H1 (cell line): ENCODE measurements at regions not wholly inside any gene's neighbourhood (a gene's known extent, or its start where the extent isn't known, plus 50 kb on each side); places are given as distances from the start of the nearest gene placed in this dataset.

Source experiments
- ATF2 ChIP-seq: IDR thresholded peaks from 2 replicates; pipeline ENCODE4 v1.6.1; 2012; ENCODE audit warnings: low read length, inconsistent platforms
- BRCA1 ChIP-seq: IDR thresholded peaks from 2 replicates; pipeline ENCODE4 v1.6.1; 2012; ENCODE audit warnings: low read depth, low read length, improper control_type of control experiment
- CBX5 ChIP-seq: fragments of 300-800, 300-1000 bp; sonication (generic); IDR thresholded peaks from 2 replicates; pipeline ENCODE4 v1.7.1; 2016; ENCODE audit warnings: antibody characterized with exemption, low read length, low read depth
- CEBPB ChIP-seq: IDR thresholded peaks from 2 replicates; pipeline ENCODE4 v1.6.1; 2012; ENCODE audit warnings: low read depth, low read length
- FOSL1 ChIP-seq: IDR thresholded peaks from 2 replicates; pipeline ENCODE4 v1.6.1; 2011; ENCODE audit warnings: mild to moderate bottlenecking, low read depth, low read length, moderate library complexity; ENCODE audit not compliant: insufficient read depth
- HDAC6 ChIP-seq: IDR thresholded peaks from one replicate; pipeline ENCODE4 v1.7.1; 2012; ENCODE audit warnings: low read depth, mild to moderate bottlenecking, inconsistent platforms, low read length, moderate library complexity
- PHF8 ChIP-seq: fragments of 200-600 bp; sonication (generic); conservative IDR thresholded peaks from 2 replicates; pipeline ENCODE4 v1.7.1; 2012; ENCODE audit warnings: low read depth, mild to moderate bottlenecking, inconsistent platforms, low read length, moderate library complexity
- RBBP5 ChIP-seq: IDR thresholded peaks from 2 replicates; pipeline ENCODE4 v1.7.1; 2012; ENCODE audit warnings: low read depth, mild to moderate bottlenecking, inconsistent platforms, low read length, moderate library complexity, borderline replicate concordance

DNA sequence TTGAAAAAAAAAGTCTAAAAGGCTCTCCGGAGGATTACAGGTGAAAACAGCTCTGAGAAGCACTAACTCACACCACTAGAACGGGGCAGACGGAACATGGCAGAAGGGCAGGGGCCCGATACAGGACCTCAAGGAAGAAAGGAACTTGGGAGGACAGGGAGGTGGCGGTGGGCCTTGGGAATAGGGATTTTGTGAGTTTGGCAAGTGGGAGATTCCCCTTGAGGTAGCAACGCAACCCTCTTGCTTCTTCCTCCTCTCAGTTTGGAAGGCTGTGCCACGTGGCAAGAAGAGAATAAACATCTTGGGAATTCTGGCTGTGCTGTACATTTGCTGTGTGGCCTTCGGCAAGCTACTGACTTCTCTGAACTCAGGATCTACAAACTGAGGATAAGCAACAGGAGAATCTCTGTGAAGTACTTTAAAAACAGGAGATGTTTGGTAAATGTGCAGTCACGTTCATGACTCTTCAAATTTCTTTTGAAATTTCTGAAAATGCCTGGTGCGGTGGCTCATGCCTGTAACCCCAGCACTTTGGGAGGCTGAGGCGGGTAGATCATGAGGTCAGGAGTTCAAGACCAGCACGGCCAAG lies 220.8 kb downstream of the BCAS1 start (continued):
- TF ChIP-seq ATF2 (no peak), CEBPB (no peak), CBX5 (no peak), BRCA1 (no peak), RBBP5 (no peak), PHF8 (no peak), HDAC6 (no peak), FOSL1 (no peak)
- TF ChIP-seq, all 59 proteins: peak for 0
